NCI-H82 (cell line): ENCODE measurements at regions not wholly inside any gene's neighbourhood (a gene's known extent, or its start where the extent isn't known, plus 50 kb on each side); places are given as distances from the start of the nearest gene placed in this dataset.
"Not testable (repeated sequence)": the region's sequence is repeated elsewhere in the genome, so short reads cannot be mapped to it uniquely, and the experiment has no call there.

Experiments used
- DNase-seq: peaks from one replicate; lab custom pipeline; 2025; lab: John Stamatoyannopoulos, UW

GRCh38 chr21:18826562-18826961, 423.0 kb upstream of the TMPRSS15 start:
- DNase-seq: peak; percentile 49

GRCh38 chr21:18831942-18832676, 428.5 kb upstream of the TMPRSS15 start:
- no peak for DNase-seq

- DNase-seq: no peak
Observed at GRCh38 chr21:18832950-18833349, 429.4 kb upstream of the TMPRSS15 start.

- DNase-seq: not testable (repeated sequence)
Observed at GRCh38 chr21:18834121-18834520, 430.5 kb upstream of the TMPRSS15 start.

GRCh38 chr21:18840239-18840638, 436.7 kb upstream of the TMPRSS15 start:
- DNase-seq: peak; percentile 69

GRCh38 chr21:18857606-18858005, 454.0 kb upstream of the TMPRSS15 start:
- DNase-seq: not testable (repeated sequence)

- no peak for DNase-seq
Observed at GRCh38 chr21:18869104-18869503, 465.5 kb upstream of the TMPRSS15 start.

GRCh38 chr21:18877917-18878316, 474.3 kb upstream of the TMPRSS15 start:
- DNase-seq: no peak

- no peak for DNase-seq
Observed at GRCh38 chr21:18887922-18888602, 484.5 kb upstream of the TMPRSS15 start.

- DNase-seq: no peak
Observed at GRCh38 chr21:18893406-18893805, 489.8 kb upstream of the TMPRSS15 start.

GRCh38 chr21:18894387-18894786, 490.8 kb upstream of the TMPRSS15 start:
- DNase-seq: no peak

- DNase-seq: no peak
Observed at GRCh38 chr21:18899261-18899660, 495.7 kb upstream of the TMPRSS15 start.

- no peak for DNase-seq
Observed at GRCh38 chr21:18902660-18903059, 499.1 kb upstream of the TMPRSS15 start.

GRCh38 chr21:18907076-18907475, 503.5 kb upstream of the TMPRSS15 start:
- DNase-seq: no peak

- no peak for DNase-seq
Observed at GRCh38 chr21:18908641-18909040, 505.1 kb upstream of the TMPRSS15 start.

GRCh38 chr21:18913914-18914313, 510.3 kb upstream of the TMPRSS15 start:
- no peak for DNase-seq

GRCh38 chr21:18914570-18914969, 511.0 kb upstream of the TMPRSS15 start:
- DNase-seq: no peak

- DNase-seq: no peak
Observed at GRCh38 chr21:18917622-18918021, 514.0 kb upstream of the TMPRSS15 start.

- no peak for DNase-seq
Observed at GRCh38 chr21:18931237-18931636, 527.7 kb upstream of the TMPRSS15 start.

GRCh38 chr21:18937337-18937736, 533.8 kb upstream of the TMPRSS15 start:
- DNase-seq: no peak

GRCh38 chr21:18940791-18941190, 537.2 kb upstream of the TMPRSS15 start:
- DNase-seq: no peak

- no peak for DNase-seq
Observed at GRCh38 chr21:18950045-18950740, 546.6 kb upstream of the TMPRSS15 start.
